HG02798 (cell line): ENCODE measurements at regions not wholly inside any gene's neighbourhood (a gene's known extent, or its start where the extent isn't known, plus 50 kb on each side); places are given as distances from the start of the nearest gene placed in this dataset.

ENCODE experiments used
- ATAC-seq: cut with Tn5 transposase; IDR thresholded peaks from one replicate; pipeline ENCODE4 v1.9.1; 2021; ENCODE audit warnings: mild to moderate bottlenecking; ENCODE audit not compliant: unreplicated experiment, poor library complexity

DNA sequence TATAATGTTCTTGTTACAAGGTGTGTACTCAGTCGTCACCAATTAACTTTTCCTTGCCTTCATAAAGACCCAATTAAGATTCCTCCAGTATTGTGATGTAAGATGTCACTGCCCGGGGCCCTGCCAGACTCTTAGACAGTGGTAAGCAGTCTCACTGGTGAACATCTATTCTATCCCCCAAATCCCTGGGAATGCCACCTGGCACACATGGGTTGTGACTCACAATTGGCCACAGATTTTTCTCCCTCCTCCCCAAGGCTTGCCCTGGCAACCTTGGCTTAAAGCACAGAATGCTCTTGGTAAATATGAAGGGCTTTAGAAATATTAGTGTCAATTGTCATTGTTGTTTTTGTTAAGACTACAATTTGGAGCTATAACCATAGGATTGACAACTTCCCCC, 287.9 kb downstream of the ETAA1 start:
- no peak for ATAC-seq

DNA sequence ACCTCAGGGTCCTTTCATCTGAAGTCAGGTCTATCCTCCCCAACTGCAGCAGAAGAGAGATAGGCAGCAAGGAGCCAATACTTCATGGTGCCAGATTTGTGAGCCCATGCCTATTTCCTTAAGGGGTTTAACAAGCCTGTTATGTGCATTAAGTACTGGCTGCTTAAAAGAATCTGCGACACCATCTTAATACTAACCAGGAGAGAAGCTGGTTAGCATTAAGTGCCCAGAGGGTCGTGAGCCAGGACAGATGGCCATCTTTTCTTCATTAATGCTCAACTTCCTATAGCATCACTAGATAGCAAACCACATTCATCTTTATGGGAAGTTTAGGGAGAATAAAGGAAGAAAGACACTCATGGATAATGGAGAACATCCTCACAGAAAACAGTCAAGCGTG, 289.1 kb downstream of the ETAA1 start:
- ATAC-seq: no peak

DNA sequence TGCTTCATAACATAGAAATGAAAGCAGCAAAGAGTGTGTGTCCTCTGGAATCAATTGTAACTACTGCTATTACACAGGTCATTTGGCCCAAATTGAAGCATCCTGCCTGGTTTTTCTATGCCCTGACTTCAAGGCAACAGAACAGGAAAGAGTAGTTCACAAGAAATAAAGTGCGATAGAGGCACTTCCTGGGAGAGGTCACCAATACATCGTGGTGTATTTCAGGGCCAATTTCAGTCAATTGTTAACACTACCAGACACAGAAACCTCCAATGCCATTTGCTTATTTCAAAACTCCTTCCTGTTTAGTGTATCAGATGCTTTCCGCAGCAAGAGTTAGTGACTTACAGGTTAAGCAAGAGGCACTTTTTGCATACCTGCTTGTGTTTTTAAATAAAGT, 292.1 kb downstream of the ETAA1 start:
- ATAC-seq: no peak

DNA sequence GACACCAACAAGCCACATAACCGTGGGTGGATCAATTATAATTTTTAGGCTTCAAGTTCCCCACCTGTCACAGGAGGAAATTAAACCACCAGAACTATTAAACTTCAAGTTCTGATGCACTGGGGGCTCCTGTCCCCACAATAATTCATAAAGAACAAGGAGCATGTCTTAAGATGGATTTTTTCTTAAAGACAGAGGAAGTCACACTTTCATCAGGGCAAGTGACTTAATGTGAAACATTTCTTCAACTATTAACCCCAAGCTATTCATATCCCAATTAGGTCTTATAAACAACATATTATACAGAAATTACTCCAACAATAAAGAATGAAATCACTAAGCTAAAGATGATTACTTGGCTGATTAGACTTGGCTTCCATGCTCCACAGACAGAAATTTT, 292.5 kb downstream of the ETAA1 start:
- ATAC-seq: no peak

DNA sequence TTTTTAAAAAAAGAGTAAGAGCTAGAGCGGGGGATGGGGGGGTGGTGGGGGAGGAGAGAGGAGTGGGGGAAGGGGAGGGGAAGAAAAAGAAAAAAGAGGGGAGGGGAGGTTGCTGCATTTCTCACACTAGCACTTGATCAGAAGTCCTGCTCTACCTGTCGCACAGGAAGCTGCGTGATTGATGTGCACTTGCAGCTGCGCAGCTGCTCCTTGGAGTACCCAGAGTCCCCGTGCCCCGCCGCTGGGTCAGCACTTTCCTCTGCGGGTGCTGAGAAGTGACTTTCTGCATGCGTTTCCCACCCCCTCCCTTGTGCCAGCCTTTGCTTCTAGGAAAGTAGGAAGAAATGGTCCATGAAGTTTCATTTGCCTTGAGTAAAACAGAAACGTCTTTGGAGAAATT, 297.3 kb downstream of the ETAA1 start:
- ATAC-seq: no peak

DNA sequence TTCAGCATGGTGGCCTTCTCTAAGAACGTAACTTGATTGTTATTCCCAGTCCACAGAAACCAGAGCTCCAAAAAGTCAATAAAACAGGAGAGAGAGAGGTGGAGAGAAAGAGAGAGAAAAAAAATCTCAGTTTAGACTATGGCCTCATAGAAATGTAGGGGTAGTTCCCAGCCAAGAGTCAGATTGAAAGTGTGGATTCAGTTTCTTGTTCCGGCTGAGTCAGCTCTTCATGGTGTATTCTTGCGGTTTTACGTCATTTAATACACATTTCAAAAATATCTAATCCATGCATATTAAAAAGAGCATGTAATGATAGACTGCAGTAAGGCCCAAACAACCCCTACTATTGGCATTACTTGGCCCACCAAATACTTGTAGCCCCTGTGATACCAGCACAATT, 303.9 kb downstream of the ETAA1 start:
- ATAC-seq: no peak

DNA sequence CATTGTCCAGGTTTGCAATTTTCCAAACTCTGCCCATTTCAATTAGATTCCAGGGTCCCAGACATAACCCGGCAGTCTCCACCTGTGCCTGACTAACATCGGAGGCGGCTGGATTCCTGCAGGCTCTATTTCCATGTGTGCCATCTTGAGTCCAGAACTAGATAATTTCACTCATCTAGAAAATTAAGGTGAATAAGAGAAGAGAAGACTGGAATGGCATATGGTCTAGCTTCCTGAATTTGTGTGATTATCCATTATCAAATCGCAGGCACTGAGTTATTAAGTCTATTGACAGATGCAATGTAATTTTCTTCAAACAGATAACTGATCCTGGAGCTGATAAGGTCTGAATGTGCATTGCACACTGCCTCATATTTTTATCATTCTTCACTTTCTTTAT, 305.2 kb downstream of the ETAA1 start:
- no peak for ATAC-seq

DNA sequence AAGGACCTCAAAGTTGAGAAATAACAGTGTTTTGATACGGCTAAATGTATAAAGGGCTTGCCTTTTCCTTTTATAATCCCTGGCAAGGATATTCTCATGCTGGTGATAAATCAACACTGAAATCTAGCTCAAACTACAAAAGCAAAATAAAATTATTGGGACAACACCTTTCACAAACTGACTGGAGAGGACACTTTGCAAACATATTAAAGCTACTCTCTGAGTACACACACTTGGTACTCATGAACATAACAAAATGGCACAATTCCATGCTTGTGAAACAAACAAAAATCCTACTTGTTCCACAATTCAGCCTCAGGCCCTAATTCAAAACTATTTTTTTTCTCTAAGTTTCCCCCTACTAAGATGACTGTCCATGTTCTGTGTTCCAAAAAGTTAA, 305.8 kb downstream of the ETAA1 start:
- no peak for ATAC-seq

DNA sequence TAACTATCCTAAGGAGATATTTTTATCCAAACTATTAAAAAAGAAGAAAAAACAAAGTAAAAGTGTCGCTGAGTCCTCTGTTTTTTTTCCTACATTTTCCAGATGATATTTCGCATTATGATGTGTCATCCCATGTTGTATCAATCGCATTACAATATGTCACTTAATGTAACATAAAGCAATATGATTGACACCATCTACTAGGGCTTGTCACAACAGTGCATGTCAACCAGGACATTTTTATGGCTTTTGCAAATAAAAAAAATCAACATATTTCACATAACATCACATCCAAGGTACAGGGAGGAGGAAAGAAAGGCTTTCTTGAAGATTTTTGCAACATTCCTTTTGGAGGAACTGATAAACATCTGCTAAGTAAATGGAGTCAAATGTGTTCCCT, 308.9 kb downstream of the ETAA1 start:
- ATAC-seq: no peak

DNA sequence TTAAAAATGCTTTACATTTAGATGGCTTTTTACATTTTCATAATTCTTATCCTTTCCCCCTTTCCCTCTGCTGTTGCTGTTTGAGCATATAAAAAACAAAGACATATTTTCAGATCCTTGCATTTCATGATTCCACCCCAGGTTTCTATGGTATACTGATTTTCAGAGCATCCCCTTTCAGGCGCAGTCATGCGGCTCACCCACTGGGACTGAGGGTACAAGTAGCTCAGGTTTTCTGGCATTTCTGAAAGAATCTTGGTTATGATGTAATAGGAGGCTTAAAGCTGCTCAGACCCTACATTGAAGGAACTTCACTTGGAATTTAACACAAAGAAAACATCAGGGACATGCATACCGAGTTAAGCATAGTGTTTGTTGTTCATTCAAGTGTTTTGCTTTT, 310.8 kb downstream of the ETAA1 start:
- no peak for ATAC-seq

DNA sequence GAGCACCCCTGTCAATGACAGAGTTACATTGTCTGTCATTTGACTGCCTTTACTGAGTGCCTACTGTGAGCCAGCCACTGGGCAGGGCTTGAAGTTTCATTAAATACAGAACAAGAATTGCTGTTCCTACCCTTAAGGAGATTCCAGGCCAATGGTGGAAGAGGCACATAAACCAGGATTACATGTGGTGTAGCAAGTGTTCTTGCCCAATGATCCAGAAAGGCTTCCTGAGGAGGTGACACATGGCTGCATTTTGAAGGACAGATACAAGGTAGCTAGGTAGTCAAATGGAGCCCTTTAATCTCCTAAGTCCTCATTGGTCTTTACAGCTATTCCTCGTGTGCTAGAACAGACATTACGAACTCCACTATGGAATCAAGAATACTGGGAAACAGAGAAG, 312.7 kb downstream of the ETAA1 start:
- ATAC-seq: no peak

DNA sequence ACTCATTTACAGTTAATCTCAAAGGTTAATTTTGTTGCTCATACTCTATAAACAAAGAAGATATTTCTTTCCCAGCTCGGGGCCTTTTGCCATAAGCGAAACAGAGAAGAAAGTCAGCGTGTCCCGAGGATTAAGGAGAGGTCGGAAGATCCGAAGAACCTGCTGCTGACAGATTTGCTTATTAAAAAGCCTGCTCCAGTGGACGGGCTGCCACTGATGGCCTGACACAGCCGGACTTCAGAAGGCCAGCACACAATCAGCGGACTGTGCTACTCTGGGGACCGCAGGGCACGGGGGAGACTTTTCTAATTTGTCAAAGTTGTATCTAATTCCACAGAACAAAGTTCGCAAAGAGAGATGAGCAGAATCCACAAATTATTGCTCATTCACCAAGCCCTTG, 315.4 kb downstream of the ETAA1 start:
- ATAC-seq: no peak

DNA sequence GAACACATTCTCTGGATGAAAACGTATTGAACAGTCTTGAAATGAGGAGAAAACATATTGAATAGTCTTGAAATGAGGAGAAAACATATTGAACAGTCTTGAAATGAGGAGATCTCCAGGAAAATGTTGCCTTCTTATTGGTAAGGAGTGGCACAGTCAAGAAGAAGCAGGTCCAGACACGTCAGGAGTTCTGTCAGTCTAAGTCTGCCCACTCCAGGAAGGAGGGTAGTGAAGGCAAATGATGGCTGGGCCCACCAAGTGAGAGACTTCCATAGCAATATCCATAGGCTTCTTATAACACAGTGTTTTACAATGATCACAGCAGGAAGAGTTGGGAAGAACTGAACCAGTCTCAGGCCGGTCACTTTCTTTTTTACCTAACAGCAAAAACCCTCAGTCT, 316.2 kb downstream of the ETAA1 start:
- ATAC-seq: no peak

DNA sequence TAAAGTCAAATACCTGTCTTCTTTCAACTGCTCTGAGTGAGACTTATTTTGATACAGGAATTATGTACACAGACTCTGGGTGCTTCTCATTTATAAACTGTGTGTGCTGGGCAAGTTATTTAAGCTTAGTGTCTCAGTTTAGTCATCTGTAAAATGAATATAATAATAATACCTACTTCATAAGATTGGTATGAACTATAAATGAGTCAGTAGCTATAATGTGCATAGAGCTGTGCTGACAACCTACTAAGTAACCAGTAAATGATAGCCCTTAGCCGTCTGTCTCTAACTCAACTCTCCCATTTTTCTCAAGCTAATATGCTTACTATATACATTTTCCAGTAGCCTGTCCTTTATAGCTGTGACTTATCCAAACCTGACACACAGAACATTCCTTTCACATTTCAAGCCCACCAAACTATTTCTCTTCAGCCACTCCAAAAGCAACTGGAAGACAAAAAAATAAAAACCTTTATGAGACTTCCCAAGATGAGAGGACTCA, 319.8 kb downstream of the ETAA1 start:
- no peak for ATAC-seq

DNA sequence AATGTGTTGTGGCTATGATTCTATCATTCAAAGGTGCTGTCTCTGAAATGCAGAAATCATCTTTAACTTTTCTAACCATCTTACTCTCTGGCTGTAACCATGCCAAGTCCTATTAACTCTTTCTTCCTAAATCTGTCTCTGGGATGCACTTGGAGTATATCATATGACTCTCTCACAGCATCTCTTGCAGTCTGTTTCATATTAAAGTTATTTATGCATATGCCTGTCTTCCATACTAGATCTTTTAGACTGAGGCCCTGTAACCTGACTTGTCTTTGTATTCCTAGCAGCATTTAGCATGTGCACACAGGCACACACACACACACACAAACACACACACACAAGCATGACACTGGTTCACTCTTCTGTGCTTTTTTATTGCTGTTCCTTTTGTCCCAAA, 320.6 kb downstream of the ETAA1 start:
- no peak for ATAC-seq

DNA sequence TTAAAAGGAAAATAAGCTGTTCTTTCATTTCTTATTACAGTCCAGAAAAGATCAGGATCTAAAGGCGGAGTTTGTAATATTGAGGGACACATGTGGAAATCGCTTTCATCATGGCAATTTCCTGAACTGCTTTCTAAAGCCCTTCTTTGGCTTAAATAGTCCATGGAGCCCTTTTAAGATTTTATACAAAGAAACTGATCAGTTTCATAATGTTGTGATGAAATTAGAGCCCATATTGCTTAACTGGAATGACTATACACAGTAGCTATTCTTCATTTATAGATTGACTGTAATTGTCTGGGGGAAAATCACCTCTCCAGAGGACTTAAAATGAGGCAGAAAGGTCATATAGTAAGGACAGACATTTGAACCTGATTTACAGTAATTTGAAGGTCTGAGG, 322.2 kb downstream of the ETAA1 start:
- no peak for ATAC-seq

DNA sequence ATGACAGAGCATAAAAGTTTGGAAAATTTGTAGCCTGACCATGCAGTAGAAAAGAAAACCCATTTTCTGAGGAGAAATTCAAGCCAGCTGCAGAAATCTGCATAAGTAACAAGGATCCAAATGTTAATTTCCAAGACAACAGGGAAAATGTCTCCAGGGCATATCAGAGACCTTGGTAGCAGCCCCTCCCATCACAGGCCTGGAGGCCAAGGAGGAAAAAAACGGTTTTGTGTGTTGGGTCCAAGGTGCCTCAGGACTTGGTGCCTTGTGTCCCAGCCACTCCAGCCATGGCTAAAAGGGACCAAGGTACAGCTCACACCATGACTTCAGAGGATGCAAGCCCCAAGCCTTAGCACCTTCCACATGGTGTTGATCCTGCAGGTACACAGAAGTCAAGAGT, 324.4 kb downstream of the ETAA1 start:
- ATAC-seq: no peak

DNA sequence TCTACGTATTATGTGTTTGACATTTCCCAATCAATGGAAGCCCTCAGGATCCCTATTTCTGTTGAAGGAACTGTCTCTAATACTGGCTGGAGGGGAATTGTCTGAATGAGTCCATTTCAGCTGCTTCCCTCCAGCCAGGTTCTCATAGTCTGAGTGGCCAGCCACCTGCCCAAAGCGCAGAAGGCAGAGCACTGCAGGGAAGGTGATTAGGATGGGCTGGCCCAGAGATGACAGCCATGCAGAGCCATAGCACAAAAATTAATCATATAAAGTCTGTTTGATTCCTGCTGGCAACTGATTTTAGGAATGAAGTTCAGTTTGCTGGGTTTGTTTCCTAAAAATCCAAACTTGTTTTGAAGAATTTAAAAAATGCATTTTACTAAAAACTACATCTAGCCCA, 327.1 kb downstream of the ETAA1 start:
- no peak for ATAC-seq

DNA sequence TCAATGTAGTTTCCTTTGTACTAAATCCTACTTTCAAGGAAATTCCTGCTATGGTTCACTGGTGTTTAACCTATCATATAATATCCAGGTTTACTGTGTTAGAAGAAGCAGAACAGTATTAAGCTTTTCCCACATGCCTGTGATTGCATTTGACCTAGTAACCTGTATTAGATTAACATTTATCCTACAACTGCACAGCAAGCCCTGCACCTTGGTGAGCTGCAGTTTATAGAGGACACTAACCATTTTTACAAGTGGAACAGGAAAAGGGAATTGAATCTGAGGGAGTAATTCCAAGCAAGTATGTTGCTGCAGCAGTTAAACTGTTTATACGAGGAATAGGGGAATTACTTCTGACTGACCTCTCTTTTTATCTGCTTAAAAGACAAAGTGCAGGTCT, 328.6 kb downstream of the ETAA1 start:
- no peak for ATAC-seq

DNA sequence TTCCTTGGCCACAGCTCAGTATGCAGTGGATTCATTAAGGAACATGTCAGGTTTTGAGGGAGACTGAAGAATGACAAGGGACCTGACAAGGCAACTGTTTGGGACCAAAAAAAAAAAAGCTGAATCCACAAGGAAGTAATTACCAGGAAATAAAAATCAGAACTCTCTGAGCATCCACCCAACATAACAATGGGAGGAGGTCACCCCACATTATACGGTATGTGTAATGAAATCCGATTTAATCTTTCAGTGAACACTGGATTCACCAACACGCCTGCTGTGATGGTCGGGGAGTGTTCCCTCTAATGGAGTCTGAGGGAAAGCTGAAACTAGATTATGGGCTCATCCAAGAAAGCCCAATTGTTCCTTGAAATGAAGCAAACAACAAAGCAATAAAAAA, 329.3 kb downstream of the ETAA1 start:
- no peak for ATAC-seq

DNA sequence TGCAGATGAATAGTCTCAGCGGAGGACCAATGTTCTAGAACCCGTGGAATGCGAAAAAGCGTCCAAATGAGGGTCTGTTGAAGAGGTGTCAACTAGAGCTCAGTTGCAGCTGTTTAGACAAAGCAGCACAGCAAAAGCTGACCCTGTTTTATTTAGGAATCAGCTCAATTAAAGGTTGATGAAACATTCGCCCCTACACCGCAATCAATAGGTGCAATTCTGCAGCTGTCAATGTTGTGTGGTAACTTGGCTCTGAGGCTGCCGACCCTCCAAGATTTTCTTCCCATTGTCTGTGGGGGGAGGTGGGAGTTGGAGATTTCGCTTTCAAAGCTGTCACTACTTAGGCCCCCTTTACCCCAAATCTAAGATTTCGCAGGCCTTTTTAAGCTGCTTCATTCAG, 330.0 kb downstream of the ETAA1 start:
- ATAC-seq: no peak

DNA sequence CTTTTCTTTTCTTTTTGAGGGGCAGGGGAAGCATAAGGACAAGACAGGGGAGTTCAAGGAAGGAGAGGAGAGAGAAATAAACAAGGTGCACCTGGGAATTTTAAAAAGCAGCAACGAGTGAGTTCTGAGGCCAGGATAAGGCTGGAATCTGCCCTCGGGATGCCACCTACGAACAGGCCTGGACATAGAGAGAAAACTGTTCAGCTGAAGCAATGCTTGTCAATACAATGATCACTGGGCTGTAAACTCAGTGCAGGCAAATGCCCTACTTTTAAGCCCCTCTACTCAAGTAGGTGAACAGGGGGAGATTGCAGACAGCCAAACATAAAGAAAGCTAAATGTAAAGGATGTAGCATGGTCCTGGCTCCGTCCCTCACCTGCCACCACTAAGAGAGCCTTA, 330.5 kb downstream of the ETAA1 start:
- no peak for ATAC-seq

DNA sequence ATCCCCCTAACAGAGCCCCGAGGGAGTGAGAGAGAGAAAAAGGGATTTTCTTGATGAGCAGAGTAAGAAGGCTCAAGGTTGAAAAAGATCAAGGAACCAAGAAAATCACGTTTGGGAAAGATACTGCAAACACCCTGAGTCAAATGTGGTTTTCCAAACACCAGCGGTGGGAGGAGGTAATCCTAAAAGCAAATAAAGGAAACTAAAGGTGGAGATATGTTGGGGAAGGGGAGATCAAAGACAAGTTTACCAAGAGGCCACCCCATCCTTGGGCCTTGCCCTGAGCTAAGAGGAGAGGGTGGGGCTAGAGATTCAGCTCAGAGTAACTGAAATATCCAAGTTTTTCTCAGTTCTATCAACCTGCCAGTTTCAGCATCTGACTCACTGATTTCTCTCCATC, 332.3 kb downstream of the ETAA1 start:
- ATAC-seq: no peak
